HCT116 (cell line): ENCODE measurements at regions not wholly inside any gene's neighbourhood (a gene's known extent, or its start where the extent isn't known, plus 50 kb on each side); places are given as distances from the start of the nearest gene placed in this dataset.

Experiments
- ATAC-seq: fragments of 200-7000 bp; cut with Tn5 transposase; 2 replicates; pipeline ENCODE4 v1.9.1; 2020; ENCODE audit warnings: mild to moderate bottlenecking, moderate library complexity
- BruUV-seq: library from RNA; stranded (reverse); fragments of 400-500 nt; replicated peaks from 2 replicates; lab custom pipeline; 2021; lab: Mats Ljungman, UMichigan
- CTCF ChIA-PET: fragments of 300-600 bp; sonication (Branson Sonifier 250); formaldehyde crosslinking; loops from one replicate; lab custom pipeline; 2021; ENCODE audit warnings: antibody characterized with exemption; lab: Charles Lee
- POLR2A ChIA-PET: fragments of 300-600, 350-600 bp; sonication (Branson Sonifier 250); formaldehyde crosslinking; loops from one replicate; lab custom pipeline; 2021; ENCODE audit warnings: antibody characterized with exemption; lab: Charles Lee
- RAD21 ChIA-PET, 2 experiments: fragments of 300-600 bp; sonication (Branson Sonifier 250); formaldehyde crosslinking; loops; one replicate each; lab custom pipeline; 2023; ENCODE audit warnings: low total read pairs in 2 of 2; ENCODE audit not compliant: uncharacterized antibody in 2 of 2, unreplicated experiment in 2 of 2, low non-redundant PET in 1 of 2; lab: Charles Lee
- DNase-seq: peaks from one replicate; pipeline ENCODE4 v3.0.0-alpha.2; 2010; ENCODE audit warnings: low read depth, low spot score
- H2AFZ ChIP-seq: fragments of 200-600 bp; shearing (Covaris generic), sonication (generic); 2 replicates; pipeline ENCODE4 v1.6.1; 2017; ENCODE audit warnings: low read depth, mixed run types, mixed read lengths, antibody characterized with exemption, low read length; ENCODE audit not compliant: poor library complexity, severe bottlenecking
- H3K27ac ChIP-seq: 2 replicates; pipeline ENCODE4 v1.5.1; 2012; ENCODE audit warnings: low read depth, low read length
- H3K27me3 ChIP-seq: fragments of 200-600 bp; sonication (generic); 2 replicates; pipeline ENCODE4 v1.6.1; 2016; ENCODE audit warnings: mixed run types, low read length, mixed read lengths; ENCODE audit not compliant: insufficient read depth
- H3K36me3 ChIP-seq, 2 experiments: fragments of 200-500 bp in 1 of 2; fragments of 200-600 bp in 1 of 2; sonication (Bioruptor generic) in 1 of 2; sonication (generic) in 1 of 2; 2 replicates each; pipeline versions ENCODE4 v1.5.1 to v1.6.1; 2014 to 2016; ENCODE audit warnings: low read length in 2 of 2, inconsistent platforms in 1 of 2, mixed read lengths in 1 of 2, mixed run types in 1 of 2; ENCODE audit not compliant: insufficient read depth in 2 of 2, control insufficient read depth in 1 of 2
- H3K4me1 ChIP-seq, 2 experiments: fragments of 200-600 bp in 1 of 2; sonication (generic) in 1 of 2; 2 replicates each; pipeline versions ENCODE4 v1.5.1 to v1.6.1; 2012 to 2017; ENCODE audit warnings: low read length in 2 of 2, inconsistent platforms in 1 of 2, mild to moderate bottlenecking in 1 of 2, mixed read lengths in 1 of 2, mixed run types in 1 of 2, moderate library complexity in 1 of 2; ENCODE audit not compliant: insufficient read depth in 2 of 2, control insufficient read depth in 1 of 2
- H3K4me2 ChIP-seq: fragments of 200-600 bp; sonication (generic); 2 replicates; pipeline ENCODE4 v1.6.1; 2017; ENCODE audit warnings: mixed run types, low read length, mixed read lengths
- H3K4me3 ChIP-seq, 2 experiments: fragments of 200-600 bp in 1 of 2; sonication (generic) in 1 of 2; replicated peaks in 1 of 2; 2 replicates each; pipeline ENCODE4 v1.5.1; 2011 to 2016; ENCODE audit warnings: low read length in 2 of 2, control low read depth in 1 of 2, low read depth in 1 of 2, mild to moderate bottlenecking in 1 of 2, mixed read lengths in 1 of 2, mixed run types in 1 of 2
- H3K79me2 ChIP-seq: fragments of 200-600 bp; sonication (generic); 2 replicates; pipeline ENCODE4 v1.6.1; 2017; ENCODE audit warnings: mild to moderate bottlenecking, mixed run types, low read length, moderate library complexity, mixed read lengths; ENCODE audit not compliant: insufficient read depth
- H3K9ac ChIP-seq: fragments of 200-600 bp; sonication (generic); 2 replicates; pipeline ENCODE4 v1.6.1; 2016; ENCODE audit warnings: low read length, mixed read lengths
- H3K9me2 ChIP-seq: fragments of 200-600 bp; sonication (generic), shearing (Covaris generic); 2 replicates; pipeline ENCODE4 v1.6.1; 2017; ENCODE audit warnings: mixed run types, mild to moderate bottlenecking, moderate library complexity; ENCODE audit not compliant: insufficient read depth
- H3K9me3 ChIP-seq, 2 experiments: fragments of 200-500 bp in 1 of 2; fragments of 200-600 bp in 1 of 2; sonication (Bioruptor generic) in 1 of 2; sonication (generic) in 1 of 2; 2 replicates each; pipeline ENCODE4 v1.6.1; 2014 to 2017; ENCODE audit warnings: low read length in 2 of 2, mixed read lengths in 2 of 2, inconsistent platforms in 1 of 2, low read depth in 1 of 2, mild to moderate bottlenecking in 1 of 2, mixed run types in 1 of 2, moderate library complexity in 1 of 2; ENCODE audit not compliant: control insufficient read depth in 1 of 2, insufficient read depth in 1 of 2
- H4K20me1 ChIP-seq: fragments of 200-600 bp; sonication (generic), shearing (Covaris generic); 2 replicates; pipeline ENCODE4 v1.6.1; 2017; ENCODE audit warnings: mixed run types, mild to moderate bottlenecking, moderate library complexity; ENCODE audit not compliant: insufficient read depth
- ATF3 ChIP-seq: IDR thresholded peaks from 2 replicates; pipeline ENCODE4 v1.6.1; 2012
- CEBPB ChIP-seq: IDR thresholded peaks from 2 replicates; pipeline ENCODE4 v1.6.1; 2012; ENCODE audit warnings: low read depth
- CTCF ChIP-seq, 3 experiments: fragments of 200-600 bp in 1 of 3; sonication (generic) in 1 of 3; IDR thresholded peaks in 2 of 3; conservative IDR thresholded peaks in 1 of 3; 2 replicates each; pipeline ENCODE4 v1.5.1; 2012 to 2017; ENCODE audit warnings: low read depth in 2 of 3, low read length in 2 of 3, antibody characterized with exemption in 1 of 3, borderline replicate concordance in 1 of 3, control low read depth in 1 of 3, mild to moderate bottlenecking in 1 of 3, mixed read lengths in 1 of 3, mixed run types in 1 of 3, moderate library complexity in 1 of 3; ENCODE audit not compliant: insufficient read depth in 1 of 3
- ELF1 ChIP-seq: IDR thresholded peaks from 2 replicates; pipeline ENCODE4 v1.6.1; 2012; ENCODE audit warnings: low read depth, borderline replicate concordance
- EZH2phosphoT487 ChIP-seq: fragments of 200-600 bp; IDR thresholded peaks from 2 replicates; pipeline ENCODE4 v1.6.1; 2018; ENCODE audit warnings: antibody characterized with exemption, borderline replicate concordance
- JUND ChIP-seq: IDR thresholded peaks from 2 replicates; pipeline ENCODE4 v1.6.1; 2012
- MAX ChIP-seq: IDR thresholded peaks from 2 replicates; pipeline ENCODE4 v1.6.1; 2012
- POLR2A ChIP-seq: IDR thresholded peaks from 2 replicates; pipeline ENCODE4 v1.7.0; 2011; ENCODE audit warnings: borderline replicate concordance; ENCODE audit not compliant: insufficient read depth, insufficient read length; ENCODE audit errors: extremely low read depth
- POLR2AphosphoS5 ChIP-seq: IDR thresholded peaks from 2 replicates; pipeline ENCODE4 v1.6.1; 2011; ENCODE audit warnings: mild to moderate bottlenecking, low read depth, low read length, moderate library complexity
- SRF ChIP-seq: IDR thresholded peaks from 2 replicates; pipeline ENCODE4 v1.6.1; 2012; ENCODE audit warnings: low read depth
- YY1 ChIP-seq: IDR thresholded peaks from 2 replicates; pipeline ENCODE4 v1.6.1; 2011; ENCODE audit warnings: low read length, low read depth, moderate library complexity, mild to moderate bottlenecking; ENCODE audit not compliant: insufficient replicate concordance; ENCODE audit errors: extremely low read depth
- ZFX ChIP-seq: fragments of 450-650 bp; IDR thresholded peaks from 2 replicates; pipeline ENCODE4 v1.6.1; 2017
- ZNF274 ChIP-seq: fragments of 200-500 bp; sonication (Bioruptor generic); IDR thresholded peaks from 2 replicates; pipeline ENCODE4 v1.6.1; 2014; ENCODE audit warnings: mild to moderate bottlenecking, low read depth, low read length, inconsistent platforms
- intact Hi-C: fragments of 100-400 bp; cut with micrococcal nuclease; formaldehyde crosslinking; loops from 2 replicates; pipeline ENCODE4 v1.10.0; 2022

GRCh38 chr16:17964196-17964595 is 372.3 kb downstream of the NPIPA8 start:
- no peaks in the 10 kb centered on the region for H3K9me3 ChIP-seq
- no peak overlapping the region for H2AFZ ChIP-seq
- H3K27me3 ChIP-seq, result peaks cover 8% of the 10 kb centered on the region
- H3K4me1 ChIP-seq, result no peaks in the 10 kb centered on the region
- H3K27ac ChIP-seq, result no peak overlapping the region
- no peaks in the 10 kb centered on the region for H3K9me2 ChIP-seq
- no peaks in the 10 kb centered on the region for H3K79me2 ChIP-seq
- no peaks in the 10 kb centered on the region for H4K20me1 ChIP-seq
- POLR2A ChIA-PET, result no interaction called here
- TF ChIP-seq POLR2AphosphoS5 (no peak), CEBPB (no peak), MAX (no peak), ATF3 (no peak), ZFX (no peak), CTCF (IDR thresholded peaks at IDR 0.05 in 2 of 3, conservative IDR thresholded peaks at IDR 0.05 in 1 of 3; ENCODE audit: borderline replicate concordance in 1 of 3, insufficient read depth in 1 of 3, low read depth in 2 of 3, low read length in 2 of 3) (no peak), ELF1 (no peak)
- intact Hi-C loops, result no loop called here
- no peaks in the 10 kb centered on the region for H3K36me3 ChIP-seq
- RAD21 ChIA-PET, result no interaction called here
- no TSS peak for BruUV-seq
- H3K4me3 ChIP-seq, result no peak overlapping the region
- no peak overlapping the region for H3K9ac ChIP-seq
- no peak overlapping the region for H3K4me2 ChIP-seq
- CTCF ChIA-PET, result no interaction called here
- ATAC-seq (no peak), DNase-seq (no peak)

- no peak overlapping the region for H3K27ac ChIP-seq
- TF ChIP-seq JUND (no peak), CEBPB (no peak), POLR2A (no peak), EZH2phosphoT487 (no peak), YY1 (no peak), ZNF274 (no peak), POLR2AphosphoS5 (no peak), MAX (no peak), ELF1 (no peak), SRF (no peak)
- peaks cover 8% of the 10 kb centered on the region for H3K27me3 ChIP-seq
- intact Hi-C loops, result no loop called here
- H3K9me3 ChIP-seq, result no peaks in the 10 kb centered on the region
- no peak for ATAC-seq
- no peak overlapping the region for H3K4me2 ChIP-seq
- RAD21 ChIA-PET, result no interaction called here
- H3K79me2 ChIP-seq, result no peaks in the 10 kb centered on the region
- no TSS peak for BruUV-seq
- no peaks in the 10 kb centered on the region for H4K20me1 ChIP-seq
- H2AFZ ChIP-seq, result no peak overlapping the region
- H3K4me1 ChIP-seq, result no peaks in the 10 kb centered on the region
- DNase-seq, result no peak
- no peaks in the 10 kb centered on the region for H3K9me2 ChIP-seq
- POLR2A ChIA-PET, result no interaction called here
- CTCF ChIA-PET, result no interaction called here
- H3K4me3 ChIP-seq, result no peak overlapping the region
- no peaks in the 10 kb centered on the region for H3K36me3 ChIP-seq
- H3K9ac ChIP-seq, result no peak overlapping the region
Measured at GRCh38 chr16:17963185-17963836, 373.2 kb downstream of the NPIPA8 start.
